ENCODE measurements at regions not wholly inside any gene's neighbourhood (a gene's known extent, or its start where the extent isn't known, plus 50 kb on each side); places are given as distances from the start of the nearest gene placed in this dataset.

DNA sequence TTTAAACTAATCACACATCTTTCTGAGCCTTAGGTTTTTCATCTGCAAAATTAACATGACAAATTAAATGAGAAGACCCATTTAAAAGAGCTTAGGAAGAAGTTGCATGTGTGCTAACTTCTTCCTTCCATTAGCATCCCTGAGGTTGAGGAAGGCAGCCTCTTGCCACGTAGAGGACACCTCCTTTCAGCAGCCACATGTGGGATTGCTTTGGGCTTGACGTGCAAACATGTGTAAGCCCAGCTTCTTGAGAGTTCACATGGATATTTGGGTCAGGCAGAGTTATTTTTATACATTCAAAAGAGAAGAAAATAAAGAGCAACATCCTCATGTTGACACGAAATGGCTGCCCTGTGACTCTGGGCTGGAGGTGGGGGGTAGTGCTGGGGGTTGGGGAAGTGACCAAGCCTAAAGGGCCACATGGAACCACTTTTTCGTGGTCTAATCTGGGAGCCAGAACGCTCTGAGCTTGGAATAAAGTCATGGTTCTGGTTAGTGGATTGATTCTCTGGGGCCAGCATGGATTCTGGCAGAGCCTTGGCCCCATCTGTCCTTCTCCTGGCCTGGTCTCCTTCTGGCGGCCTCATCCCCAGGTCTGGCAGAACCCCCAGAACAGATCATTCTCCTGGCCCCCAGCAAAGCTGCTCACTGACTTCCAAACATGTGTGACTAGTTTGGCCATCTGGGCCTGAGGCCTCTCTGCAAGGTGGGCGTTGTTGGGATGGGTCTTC, 137.1 kb upstream of the USP24 start:
- DNase-seq (ENCODE audit: low read depth, low spot score), result no peak

GRCh38 chr1:55348356-55348755, 133.2 kb upstream of the USP24 start:
- DNase-seq (ENCODE audit: low read depth, low spot score), result no peak

- no peak for DNase-seq (ENCODE audit: low read depth, low spot score)
Observed at GRCh38 chr1:55347866-55348265, 132.7 kb upstream of the USP24 start.

DNA sequence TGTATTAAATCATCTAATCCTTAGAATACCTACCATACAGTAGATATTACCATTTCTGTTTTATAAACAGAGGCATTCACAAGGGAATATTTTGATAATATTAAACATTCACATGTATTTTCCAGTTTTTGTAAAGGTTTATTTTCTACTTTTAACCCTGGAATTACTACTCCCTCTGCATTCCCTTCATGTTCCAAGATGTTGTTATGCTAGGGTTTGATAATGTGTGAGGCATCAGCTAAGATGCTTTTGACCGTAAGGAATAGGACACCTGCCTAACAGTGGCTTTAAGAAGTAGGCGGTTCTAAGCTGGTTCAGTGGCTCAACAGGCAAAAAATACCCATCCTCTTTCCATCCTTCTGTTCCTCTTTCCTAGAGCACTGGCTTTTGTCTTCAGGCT, 131.9 kb upstream of the USP24 start:
- DNase-seq (ENCODE audit: low read depth, low spot score), result no peak

- no peak for DNase-seq (ENCODE audit: low read depth, low spot score)
Observed at GRCh38 chr1:55346586-55346985, 131.4 kb upstream of the USP24 start.

DNA sequence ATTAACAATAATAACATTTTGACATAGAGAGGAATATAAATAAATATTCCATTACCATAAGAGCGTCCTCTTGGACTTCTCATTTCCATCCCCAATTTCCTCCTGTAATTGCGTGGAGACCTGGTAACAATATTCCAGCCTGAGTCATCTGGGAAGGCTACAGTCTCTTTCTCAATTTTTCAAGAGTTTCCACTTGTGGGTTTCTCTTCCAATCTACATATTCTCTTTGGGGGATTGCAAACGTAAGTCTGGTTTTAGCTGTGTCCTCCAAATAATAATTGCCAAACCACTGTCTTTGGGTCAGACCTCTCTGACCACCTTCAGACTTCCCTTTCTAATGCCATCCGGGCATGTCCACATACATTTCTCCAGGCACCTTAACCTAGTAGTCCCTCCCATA, 124.5 kb upstream of the USP24 start:
- DNase-seq (ENCODE audit: low read depth, low spot score), result no peak

- DNase-seq (ENCODE audit: low read depth, low spot score), result no peak
Observed at GRCh38 chr1:55338448-55338820, 123.3 kb upstream of the USP24 start.

DNA sequence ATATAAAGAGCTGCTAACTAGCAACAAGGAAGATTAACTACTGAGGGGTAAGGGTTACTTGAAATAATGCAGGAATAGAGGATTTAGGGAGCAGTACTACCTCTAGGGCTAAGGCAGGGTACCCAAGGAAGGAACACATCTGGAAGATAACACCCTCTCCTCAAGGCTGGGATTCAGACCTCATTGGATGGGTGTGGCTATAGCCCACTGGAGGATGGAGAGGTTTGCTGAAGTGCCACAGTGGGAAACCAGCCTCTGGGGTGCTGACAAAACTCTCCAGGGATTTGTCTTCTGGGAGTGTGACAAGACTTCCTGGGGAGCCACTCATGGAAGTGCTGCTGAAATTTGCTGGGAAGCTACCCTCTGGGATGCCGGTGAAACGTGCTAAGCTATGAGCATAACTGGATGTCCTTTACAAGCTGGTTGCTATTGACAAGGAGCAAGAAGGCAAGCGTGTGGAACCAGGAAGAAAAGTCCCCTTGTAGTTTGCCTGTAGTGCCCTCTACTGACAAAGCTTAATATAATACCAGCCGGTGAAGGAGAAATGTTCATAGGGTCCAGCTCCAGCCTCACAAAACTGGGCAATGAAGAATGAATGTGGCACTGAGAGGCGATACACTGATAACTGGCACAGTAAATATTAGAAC, 122.8 kb upstream of the USP24 start:
- peak; percentile 58 for DNase-seq (ENCODE audit: low read depth, low spot score)

DNA sequence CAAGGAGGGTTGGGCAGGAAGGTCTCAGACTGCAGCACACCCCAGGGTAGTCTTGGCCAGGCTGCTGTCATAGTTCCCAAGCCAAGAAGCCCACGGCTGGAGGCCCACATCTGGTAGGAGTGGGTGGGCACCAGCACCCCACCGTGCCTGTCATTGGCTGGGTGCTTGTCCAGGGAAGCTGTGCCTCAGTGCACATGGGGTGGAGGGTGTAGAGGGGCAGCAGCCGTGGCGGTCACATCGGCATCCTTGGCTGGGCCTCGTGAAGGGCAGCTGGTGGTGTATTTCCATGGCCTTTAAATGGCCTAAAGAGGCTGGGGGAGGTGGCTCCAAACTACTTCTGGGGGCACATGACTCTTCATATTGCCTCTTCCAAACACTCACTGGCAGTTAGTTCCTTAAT, 119.6 kb upstream of the USP24 start:
- DNase-seq (ENCODE audit: low read depth, low spot score), result no peak

GRCh38 chr1:55334160-55334559, 119.0 kb upstream of the USP24 start:
- no peak for DNase-seq (ENCODE audit: low read depth, low spot score)

GRCh38 chr1:55333461-55333860, 118.3 kb upstream of the USP24 start:
- DNase-seq (ENCODE audit: low read depth, low spot score), result no peak

- no peak for DNase-seq (ENCODE audit: low read depth, low spot score)
Observed at GRCh38 chr1:55331351-55331750, 116.2 kb upstream of the USP24 start.

GRCh38 chr1:55329808-55330432, 114.8 kb upstream of the USP24 start:
- DNase-seq (ENCODE audit: low read depth, low spot score), result no peak

DNA sequence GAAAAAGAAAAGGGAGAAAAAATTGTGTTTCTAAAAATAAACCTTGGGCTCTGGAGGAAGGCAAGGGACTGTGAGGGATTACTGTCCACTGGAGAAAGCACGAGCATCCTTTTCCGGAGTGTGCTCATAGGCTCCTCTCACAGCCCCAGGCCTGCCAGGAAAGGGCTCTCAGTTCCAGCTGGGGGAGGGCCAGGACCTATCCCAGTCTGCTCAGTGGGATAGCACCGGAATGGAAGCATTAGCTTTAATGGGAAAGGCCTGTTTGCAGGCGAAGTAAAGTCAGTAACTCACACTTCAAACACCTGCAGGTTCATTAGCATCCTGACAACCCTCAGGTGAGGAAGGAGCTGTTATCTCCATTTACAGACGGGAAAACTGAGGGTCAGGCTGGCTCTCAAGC, 113.9 kb upstream of the USP24 start:
- no peak for DNase-seq (ENCODE audit: low read depth, low spot score)

- DNase-seq (ENCODE audit: low read depth, low spot score), result no peak
Observed at GRCh38 chr1:55326496-55327243, 111.5 kb upstream of the USP24 start.

DNA sequence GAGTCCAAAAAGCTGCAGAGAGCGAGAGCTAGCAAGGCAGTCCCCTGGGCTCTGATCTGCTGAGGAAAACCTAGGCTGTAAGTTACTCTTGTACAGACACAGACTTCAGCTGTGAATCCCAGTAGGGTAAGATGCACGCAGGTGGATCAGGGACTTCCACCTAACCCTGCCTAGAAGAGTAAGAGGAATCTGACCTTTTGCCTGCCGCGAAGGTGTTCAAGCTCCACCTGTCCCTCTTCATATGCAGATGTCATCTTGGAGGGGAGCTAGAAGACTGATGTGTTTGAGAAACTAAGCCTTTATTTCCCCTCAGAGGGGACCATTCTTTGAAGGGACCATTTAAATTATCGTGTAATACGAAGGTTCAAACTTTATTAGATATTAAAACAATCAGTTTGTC, 108.6 kb upstream of the USP24 start:
- DNase-seq (ENCODE audit: low read depth, low spot score), result no peak

GRCh38 chr1:55322842-55323241, 107.7 kb upstream of the USP24 start:
- no peak for DNase-seq (ENCODE audit: low read depth, low spot score)

DNA sequence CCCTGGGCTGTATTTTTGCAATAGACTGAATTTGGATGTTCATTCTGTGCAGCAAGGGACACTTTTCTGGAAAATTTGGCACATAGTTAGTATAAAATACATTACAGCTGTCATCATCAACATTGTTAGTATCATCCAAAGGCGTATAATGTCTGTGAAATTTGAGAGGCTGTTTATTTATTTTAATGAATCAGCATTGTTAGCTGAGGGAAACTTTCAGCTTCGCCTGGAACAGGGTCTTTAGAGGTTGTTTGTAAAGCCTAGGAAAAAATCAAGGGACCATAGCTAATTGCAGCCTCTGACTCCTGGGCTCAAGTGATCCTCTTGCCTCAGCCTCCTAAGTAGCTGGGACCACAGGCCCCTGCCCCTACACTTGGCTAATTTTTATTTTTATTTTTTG, 106.8 kb upstream of the USP24 start:
- DNase-seq (ENCODE audit: low read depth, low spot score), result no peak

- no peak for DNase-seq (ENCODE audit: low read depth, low spot score)
Observed at GRCh38 chr1:55320891-55321290, 105.7 kb upstream of the USP24 start.

DNA sequence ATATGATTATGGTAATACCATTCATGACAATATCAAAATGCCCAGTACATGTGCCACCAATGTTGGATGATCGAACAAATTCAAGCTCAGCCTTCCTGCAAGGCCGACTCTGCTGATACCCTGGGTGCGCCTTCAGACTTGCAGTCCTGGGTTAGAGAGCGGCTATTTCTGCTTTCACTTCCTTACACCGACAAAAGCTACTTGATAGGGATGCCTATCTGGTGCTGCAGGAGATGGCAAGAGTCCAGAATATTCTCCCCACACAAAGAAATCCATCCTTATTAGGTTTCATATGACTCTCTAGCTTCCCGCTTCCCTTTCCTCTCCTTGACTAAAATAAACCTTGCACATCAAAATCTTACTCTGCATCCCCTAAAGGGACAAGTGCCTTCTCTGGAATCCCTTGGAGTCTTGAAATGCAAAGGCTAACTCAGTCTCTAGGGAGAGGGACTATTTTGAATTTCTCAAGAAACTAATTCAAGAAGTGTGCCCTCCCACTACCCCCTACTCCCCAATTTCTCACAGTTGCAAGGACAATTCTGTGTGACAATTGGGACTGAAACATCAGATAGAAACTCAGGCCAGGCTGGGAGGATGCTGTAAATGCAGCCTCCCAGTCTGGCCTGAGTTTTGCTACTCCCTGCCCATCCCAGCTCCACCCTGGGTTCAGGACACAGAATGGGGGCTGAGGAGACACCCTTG, 103.1 kb upstream of the USP24 start:
- DNase-seq (ENCODE audit: low read depth, low spot score), result peak; percentile 64

- DNase-seq (ENCODE audit: low read depth, low spot score), result no peak
Observed at GRCh38 chr1:55317673-55318072, 102.5 kb upstream of the USP24 start.

Measured in pulmonary artery endothelial cell (primary cell).